HG03108 (cell line): ENCODE measurements at regions not wholly inside any gene's neighbourhood (a gene's known extent, or its start where the extent isn't known, plus 50 kb on each side); places are given as distances from the start of the nearest gene placed in this dataset.
"Not testable (repeated sequence)": the region's sequence is repeated elsewhere in the genome, so short reads cannot be mapped to it uniquely, and the experiment has no call there.

Experiments used
- ATAC-seq: cut with Tn5 transposase; IDR thresholded peaks from one replicate; pipeline ENCODE4 v1.9.1; 2021; ENCODE audit warnings: moderate library complexity; ENCODE audit not compliant: unreplicated experiment

- no peak for ATAC-seq
These were observed 426.6 kb upstream of the CHRM2 start for GRCh38 chr7:136441835-136442234.

DNA sequence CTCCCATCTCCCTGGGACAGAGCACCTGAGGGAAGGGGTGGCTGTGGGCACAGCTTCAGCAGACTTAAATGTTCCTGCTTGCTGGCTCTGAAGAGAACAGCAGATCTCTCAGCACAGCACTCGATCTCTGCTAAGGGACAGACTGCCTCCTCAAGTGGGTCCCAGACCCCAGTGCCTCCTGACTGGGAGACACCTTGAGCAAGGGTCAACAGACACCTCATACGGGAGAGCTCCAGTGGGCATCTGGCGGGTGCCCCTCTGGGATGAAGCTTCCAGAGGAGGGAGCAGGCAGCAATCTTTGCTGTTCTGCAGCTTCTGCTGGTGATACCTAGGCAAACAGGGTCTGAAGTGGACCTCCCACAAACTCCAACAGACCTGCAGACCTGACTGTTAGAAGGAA lies 436.7 kb upstream of the CHRM2 start:
- ATAC-seq = not testable (repeated sequence)

DNA sequence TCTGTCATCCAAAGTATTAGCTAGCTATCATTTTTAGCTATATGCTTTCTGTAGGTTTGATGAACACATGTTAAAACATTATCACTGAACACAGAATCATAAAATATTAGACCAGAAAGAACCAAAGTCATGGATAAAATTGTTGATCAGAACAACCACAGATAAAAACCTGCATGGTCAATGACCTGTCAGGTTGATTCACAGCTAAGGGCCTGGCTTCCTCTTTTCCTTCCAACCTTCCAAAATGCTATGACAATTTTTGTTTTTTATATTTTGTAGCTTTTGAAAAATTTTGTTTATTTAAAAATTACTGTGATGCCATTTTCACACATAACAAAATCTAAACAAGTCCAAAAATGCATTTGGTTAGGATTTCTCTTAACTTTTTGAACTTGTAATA lies 444.4 kb upstream of the CHRM2 start:
- no peak for ATAC-seq

DNA sequence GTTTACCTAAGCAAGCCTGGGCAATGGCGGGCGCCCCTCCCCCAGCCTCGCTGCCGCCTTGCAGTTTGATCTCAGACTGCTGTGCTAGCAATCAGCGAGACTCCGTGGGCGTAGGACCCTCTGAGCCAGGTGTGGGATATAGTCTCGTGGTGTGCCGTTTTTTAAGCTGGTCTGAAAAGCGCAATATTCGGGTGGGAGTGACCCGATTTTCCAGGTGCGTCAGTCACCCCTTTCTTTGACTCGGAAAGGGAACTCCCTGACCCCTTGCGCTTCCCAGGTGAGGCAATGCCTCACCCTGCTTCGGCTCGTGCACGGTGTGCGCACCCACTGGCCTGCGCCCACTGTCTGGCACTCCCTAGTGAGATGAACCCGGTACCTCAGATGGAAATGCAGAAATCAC lies 442.6 kb upstream of the MTPN start:
- ATAC-seq = not testable (repeated sequence)

DNA sequence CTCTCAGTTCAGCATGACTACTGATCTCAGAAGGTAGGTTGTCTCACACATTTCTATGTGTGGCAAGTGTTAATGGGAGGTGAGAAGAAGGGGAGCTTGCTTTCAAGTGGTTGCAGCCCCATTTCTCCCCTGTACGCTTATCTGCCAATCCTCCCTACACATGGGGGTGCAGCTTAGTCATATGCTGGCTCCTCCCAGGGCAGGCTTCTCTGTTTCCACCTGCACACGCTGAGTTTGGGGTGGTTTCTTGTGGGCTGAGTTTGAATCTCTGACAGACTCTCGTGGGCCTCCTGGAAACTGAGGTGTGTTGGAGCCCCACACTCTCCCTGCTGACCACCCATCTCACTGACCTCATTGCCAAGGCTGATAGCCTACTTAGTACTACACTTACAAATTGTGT lies 435.8 kb upstream of the MTPN start:
- no peak for ATAC-seq

- peak; percentile 79 for ATAC-seq
These were observed 429.0 kb upstream of the MTPN start for GRCh38 chr7:136405931-136406777.

GRCh38 chr7:136403591-136403990 lies 426.4 kb upstream of the MTPN start:
- no peak for ATAC-seq

DNA sequence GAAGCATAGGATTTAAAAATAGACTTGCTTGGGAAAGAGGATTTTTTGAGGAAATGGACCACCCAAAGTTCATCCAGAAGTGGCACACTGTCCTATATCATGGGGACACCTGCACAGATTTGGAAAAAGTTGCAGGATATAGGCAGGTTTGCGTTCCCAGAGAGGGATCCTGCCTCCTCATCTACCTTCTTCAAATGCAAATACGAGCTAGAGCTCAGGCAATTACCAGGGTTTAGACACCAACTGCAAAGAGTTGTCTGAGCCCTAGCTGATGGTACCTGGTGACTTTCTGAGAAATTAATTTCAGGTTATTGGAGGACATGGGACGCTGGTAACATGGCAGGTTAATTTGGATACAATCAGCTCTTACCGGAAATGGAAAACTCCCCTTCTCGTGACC lies 423.7 kb upstream of the MTPN start:
- ATAC-seq = no peak

- no peak for ATAC-seq
These were observed 422.2 kb upstream of the MTPN start for GRCh38 chr7:136399385-136399784.

- no peak for ATAC-seq
These were observed 415.7 kb upstream of the MTPN start for GRCh38 chr7:136392856-136393255.

- ATAC-seq = no peak
These were observed 414.2 kb upstream of the MTPN start for GRCh38 chr7:136391371-136391770.

GRCh38 chr7:136389933-136390332 lies 412.8 kb upstream of the MTPN start:
- no peak for ATAC-seq

DNA sequence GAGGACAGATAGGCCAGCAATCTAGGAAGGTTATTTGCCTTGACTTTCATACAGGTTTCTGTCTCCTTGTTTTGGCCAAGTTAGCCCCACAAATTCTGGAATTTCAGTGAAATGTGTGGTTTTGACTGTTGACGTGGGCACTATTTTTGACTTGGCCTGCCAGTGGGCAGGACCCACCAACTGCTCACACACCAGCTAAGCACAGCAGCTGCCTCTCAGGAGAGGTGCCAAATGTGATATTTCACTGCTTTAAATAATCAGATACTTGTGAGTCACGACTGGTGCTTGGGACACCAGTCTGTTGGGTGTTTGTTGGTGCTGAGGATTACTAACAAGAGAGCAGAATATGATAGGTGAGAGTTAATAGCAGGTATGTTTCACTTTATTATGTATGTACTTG lies 409.7 kb upstream of the MTPN start:
- no peak for ATAC-seq

DNA sequence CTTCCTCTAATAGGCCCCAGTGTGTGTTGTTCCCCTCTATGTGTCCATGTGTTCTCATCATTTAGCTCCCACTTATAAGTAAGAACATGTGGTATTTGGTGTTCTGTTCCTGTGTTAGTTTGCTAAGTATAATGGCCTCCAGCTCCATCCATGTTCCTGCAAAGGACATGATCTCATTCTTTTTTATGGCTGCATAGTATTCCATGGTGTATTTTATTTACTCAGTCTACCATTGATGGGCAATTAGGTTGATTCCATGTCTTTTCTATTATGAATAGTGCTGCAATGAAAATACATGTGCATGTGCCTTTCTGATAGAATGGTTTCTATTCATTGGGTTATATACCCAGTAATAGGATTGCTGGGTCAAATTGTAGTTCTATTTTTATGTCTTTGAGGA lies 394.2 kb upstream of the MTPN start:
- not testable (repeated sequence) for ATAC-seq

DNA sequence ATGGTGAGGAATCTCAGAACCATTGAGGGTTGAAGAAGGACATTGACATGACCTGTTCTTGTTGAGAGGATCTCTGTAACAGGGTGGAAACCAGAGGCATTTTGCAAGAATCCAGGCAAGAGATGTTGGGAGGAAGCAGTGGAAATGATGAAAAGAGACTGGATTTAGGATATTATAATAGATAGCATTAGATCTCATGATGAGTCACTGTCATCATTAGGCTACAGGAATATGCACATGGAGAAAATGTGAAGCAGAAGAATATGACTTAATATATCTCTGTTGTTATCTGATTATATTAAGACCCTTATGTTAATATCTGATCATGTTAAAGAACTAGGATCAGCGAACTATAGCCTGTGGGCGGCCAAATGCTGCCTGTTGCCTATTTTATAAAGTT lies 393.0 kb upstream of the MTPN start:
- no peak for ATAC-seq

GRCh38 chr7:136369225-136369624 lies 392.1 kb upstream of the MTPN start:
- ATAC-seq = no peak

DNA sequence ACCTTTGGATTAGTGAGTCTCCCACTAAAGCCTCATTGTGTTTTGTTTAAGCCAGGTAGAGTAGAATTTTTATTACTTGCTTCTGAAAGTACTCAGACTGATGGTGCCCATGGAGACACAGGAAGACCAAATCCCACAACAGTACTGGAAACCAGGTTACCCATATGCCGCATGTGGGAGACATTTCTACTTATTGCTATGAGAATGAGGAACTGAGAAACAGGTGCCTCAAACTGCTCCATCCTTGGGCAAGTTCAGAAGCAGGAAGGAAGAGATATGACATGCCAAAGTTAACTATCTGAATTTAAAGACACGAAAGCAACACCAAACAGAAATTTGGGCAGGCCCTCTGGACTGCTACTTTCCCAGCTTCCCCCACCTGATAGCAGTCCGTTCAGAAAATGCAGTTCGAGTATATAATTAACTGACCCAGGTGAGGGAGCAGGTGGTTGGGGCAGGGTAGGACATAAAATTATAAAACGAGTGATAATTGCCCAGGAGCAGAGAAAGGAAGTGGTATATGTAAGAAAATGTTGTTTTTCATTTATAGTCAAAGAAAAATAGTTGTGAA lies 382.3 kb upstream of the MTPN start:
- ATAC-seq = peak; percentile 96

DNA sequence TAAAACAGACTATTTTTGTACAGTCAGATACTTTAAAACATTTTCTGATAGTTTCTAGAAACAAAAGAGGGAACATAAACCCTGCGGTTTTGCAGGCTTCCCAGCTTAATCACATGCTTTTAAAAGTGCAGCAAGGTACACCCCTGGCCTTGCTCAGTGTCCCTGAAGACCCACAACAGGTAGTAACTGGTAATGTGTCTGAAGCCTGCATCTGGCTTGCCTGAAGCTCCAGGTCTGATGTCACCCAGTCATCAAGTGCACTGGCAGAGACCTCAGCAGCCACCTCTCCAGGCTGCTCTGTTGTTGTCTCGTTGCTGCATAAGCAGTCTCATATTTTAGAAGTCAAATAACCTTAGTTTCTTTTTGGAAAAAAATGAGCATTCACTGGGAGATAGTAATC lies 376.1 kb upstream of the MTPN start:
- ATAC-seq = peak; percentile 65

- no peak for ATAC-seq
These were observed 371.5 kb upstream of the MTPN start for GRCh38 chr7:136348542-136349192.

DNA sequence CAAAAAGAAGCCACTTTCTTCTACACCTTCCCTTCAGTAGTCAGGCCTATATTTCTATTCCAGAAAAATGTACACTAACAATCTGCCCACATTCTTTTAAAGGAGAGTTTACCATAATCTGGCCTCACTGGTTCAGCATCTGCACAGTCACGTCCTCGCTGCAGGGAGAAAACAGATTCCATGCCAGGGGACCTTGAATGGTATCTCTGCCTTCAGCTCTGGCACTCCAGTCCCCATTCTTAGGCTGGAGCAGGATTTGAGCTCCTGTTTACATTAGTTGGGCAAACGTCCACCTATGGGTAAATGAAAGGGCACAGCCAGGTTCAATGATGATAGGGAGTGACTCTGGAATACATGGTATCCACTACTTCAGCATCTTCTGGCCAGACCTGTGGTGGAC lies 371.0 kb upstream of the MTPN start:
- ATAC-seq = no peak

DNA sequence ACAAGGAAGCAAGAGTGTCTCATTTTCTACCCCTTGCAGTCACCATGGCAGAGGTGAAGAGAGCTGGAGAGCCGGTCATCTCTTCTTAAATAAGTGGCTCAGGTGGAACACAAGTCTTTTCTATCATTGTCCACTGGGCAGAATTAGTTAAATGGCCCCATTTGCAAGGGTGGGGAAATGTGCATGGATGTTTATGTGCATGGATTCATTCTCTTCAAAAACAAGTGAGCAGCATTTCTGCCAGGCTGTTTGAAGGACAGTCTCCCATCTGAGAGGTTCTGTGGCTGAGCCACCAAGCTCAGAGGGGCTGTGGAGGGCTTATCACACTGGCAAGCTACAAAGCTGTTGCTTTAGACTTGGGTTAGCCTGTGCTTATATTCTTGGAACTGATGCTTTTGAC lies 370.3 kb upstream of the MTPN start:
- no peak for ATAC-seq

DNA sequence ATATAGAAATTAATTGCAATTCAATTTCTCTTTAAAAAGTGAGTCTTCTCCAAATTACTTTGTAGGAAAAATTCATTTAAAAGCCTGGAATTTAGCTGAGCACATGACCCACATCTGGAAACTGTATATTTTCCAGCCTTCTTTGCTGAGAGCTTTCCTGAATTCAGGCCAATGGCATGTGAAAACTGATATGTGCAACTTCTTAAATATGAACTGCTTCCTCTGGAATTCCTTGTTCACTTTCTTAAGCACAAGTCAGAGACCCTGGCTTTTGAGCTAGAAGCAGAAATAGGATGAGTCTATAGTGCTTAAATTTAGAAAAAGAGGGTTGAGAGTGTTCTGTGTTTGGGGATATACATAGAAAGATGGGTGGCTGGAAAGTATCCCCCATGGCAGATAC lies 365.1 kb upstream of the MTPN start:
- no peak for ATAC-seq
